Suppressor macrophage (primary cell): ENCODE measurements at regions not wholly inside any gene's neighbourhood (a gene's known extent, or its start where the extent isn't known, plus 50 kb on each side); places are given as distances from the start of the nearest gene placed in this dataset.
"Not testable (repeated sequence)": the region's sequence is repeated elsewhere in the genome, so short reads cannot be mapped to it uniquely, and the experiment has no call there.

Experiments
- DNase-seq, 4 experiments: peaks; one replicate each; pipeline ENCODE4 v3.0.0-alpha.2; 2020 to 2022

- no peak for DNase-seq
Observed at GRCh38 chr10:124161601-124162000, 68.2 kb upstream of the CHST15 start.

- no peak for DNase-seq
Observed at GRCh38 chr10:124160943-124161582, 67.7 kb upstream of the CHST15 start.

GRCh38 chr10:124160176-124160575 is 66.8 kb upstream of the CHST15 start:
- no peak for DNase-seq

- DNase-seq, result no peak
Observed at GRCh38 chr10:124159153-124159552, 65.8 kb upstream of the CHST15 start.

- no peak for DNase-seq
Observed at GRCh38 chr10:124158592-124158991, 65.2 kb upstream of the CHST15 start.

GRCh38 chr10:124157271-124157681 is 63.9 kb upstream of the CHST15 start:
- no peak for DNase-seq

GRCh38 chr10:124156524-124157260 is 63.3 kb upstream of the CHST15 start:
- DNase-seq, result peak in 3 of 4 experiments; percentile 23 to 34 (median 28)

- DNase-seq, result no peak
Observed at GRCh38 chr10:124155781-124156435, 62.5 kb upstream of the CHST15 start.

GRCh38 chr10:124153023-124153826 is 59.8 kb upstream of the CHST15 start:
- DNase-seq, result peak; percentile 67 to 81 (median 79)

- DNase-seq, result peak; percentile 52 to 79 (median 72)
Observed at GRCh38 chr10:124152139-124153022, 59.0 kb upstream of the CHST15 start.

- no peak for DNase-seq
Observed at GRCh38 chr10:124151466-124152095, 58.2 kb upstream of the CHST15 start.

GRCh38 chr10:124150807-124151417 is 57.5 kb upstream of the CHST15 start:
- no peak for DNase-seq

- DNase-seq, result no peak
Observed at GRCh38 chr10:124150189-124150806, 56.9 kb upstream of the CHST15 start.

- peak in 2 of 4 experiments; percentile 44 for DNase-seq
Observed at GRCh38 chr10:124149189-124150042, 56.0 kb upstream of the CHST15 start.

GRCh38 chr10:124148509-124149188 is 55.3 kb upstream of the CHST15 start:
- not testable (repeated sequence) for DNase-seq

GRCh38 chr10:124146483-124146882 is 53.1 kb upstream of the CHST15 start:
- DNase-seq, result no peak

GRCh38 chr10:124145109-124145870 is 51.9 kb upstream of the CHST15 start:
- peak; percentile 92 to 98 (median 95) for DNase-seq

GRCh38 chr10:124144536-124144935 is 51.1 kb upstream of the CHST15 start:
- DNase-seq, result no peak
